ENCODE measurements at regions not wholly inside any gene's neighbourhood (a gene's known extent, or its start where the extent isn't known, plus 50 kb on each side); places are given as distances from the start of the nearest gene placed in this dataset.

- TF ChIP-seq SNAI2 (CRISPR knock-in tag; IDR thresholded peaks at IDR 0.05) (no peak), ZNF565 (CRISPR knock-in tag; conservative IDR thresholded peaks at IDR 0.05; ENCODE audit: low read depth) (no peak), TOX (CRISPR knock-in tag; IDR thresholded peaks at IDR 0.05; ENCODE audit: borderline replicate concordance) (no peak), RARB (CRISPR knock-in tag; IDR thresholded peaks at IDR 0.05) (no peak), ARNTL (CRISPR knock-in tag; IDR thresholded peaks at IDR 0.05; ENCODE audit: borderline replicate concordance, low read depth) (no peak), ZNF8 (CRISPR knock-in tag; IDR thresholded peaks at IDR 0.05) (no peak), CSDC2 (CRISPR knock-in tag; IDR thresholded peaks at IDR 0.05) (no peak), ISL1 (CRISPR knock-in tag; IDR thresholded peaks at IDR 0.05) (no peak), ZNF70 (CRISPR knock-in tag; IDR thresholded peaks at IDR 0.05) (no peak)
- TF ChIP-seq, protein P1, sequence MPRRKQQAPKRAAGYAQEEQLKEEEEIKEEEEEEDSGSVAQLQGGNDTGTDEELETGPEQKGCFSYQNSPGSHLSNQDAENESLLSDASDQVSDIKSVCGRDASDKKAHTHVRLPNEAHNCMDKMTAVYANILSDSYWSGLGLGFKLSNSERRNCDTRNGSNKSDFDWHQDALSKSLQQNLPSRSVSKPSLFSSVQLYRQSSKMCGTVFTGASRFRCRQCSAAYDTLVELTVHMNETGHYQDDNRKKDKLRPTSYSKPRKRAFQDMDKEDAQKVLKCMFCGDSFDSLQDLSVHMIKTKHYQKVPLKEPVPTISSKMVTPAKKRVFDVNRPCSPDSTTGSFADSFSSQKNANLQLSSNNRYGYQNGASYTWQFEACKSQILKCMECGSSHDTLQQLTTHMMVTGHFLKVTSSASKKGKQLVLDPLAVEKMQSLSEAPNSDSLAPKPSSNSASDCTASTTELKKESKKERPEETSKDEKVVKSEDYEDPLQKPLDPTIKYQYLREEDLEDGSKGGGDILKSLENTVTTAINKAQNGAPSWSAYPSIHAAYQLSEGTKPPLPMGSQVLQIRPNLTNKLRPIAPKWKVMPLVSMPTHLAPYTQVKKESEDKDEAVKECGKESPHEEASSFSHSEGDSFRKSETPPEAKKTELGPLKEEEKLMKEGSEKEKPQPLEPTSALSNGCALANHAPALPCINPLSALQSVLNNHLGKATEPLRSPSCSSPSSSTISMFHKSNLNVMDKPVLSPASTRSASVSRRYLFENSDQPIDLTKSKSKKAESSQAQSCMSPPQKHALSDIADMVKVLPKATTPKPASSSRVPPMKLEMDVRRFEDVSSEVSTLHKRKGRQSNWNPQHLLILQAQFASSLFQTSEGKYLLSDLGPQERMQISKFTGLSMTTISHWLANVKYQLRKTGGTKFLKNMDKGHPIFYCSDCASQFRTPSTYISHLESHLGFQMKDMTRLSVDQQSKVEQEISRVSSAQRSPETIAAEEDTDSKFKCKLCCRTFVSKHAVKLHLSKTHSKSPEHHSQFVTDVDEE (CRISPR knock-in tag; IDR thresholded peaks at IDR 0.05) = no peak
- ATAC-seq = no peak
These were observed 254.2 kb upstream of the GRIA1 start for GRCh38 chr5:153236319-153236718.

GRCh38 chr5:153237671-153238332, 252.7 kb upstream of the GRIA1 start:
- no peak for ATAC-seq
- TF ChIP-seq RARB (CRISPR knock-in tag; IDR thresholded peaks at IDR 0.05) (no peak), ISL1 (CRISPR knock-in tag; IDR thresholded peaks at IDR 0.05) (no peak), ZC3H10 (CRISPR knock-in tag; IDR thresholded peaks at IDR 0.05) (no peak), ZNF8 (CRISPR knock-in tag; IDR thresholded peaks at IDR 0.05) (no peak), GLIS3 (CRISPR knock-in tag; IDR thresholded peaks at IDR 0.05) (no peak), TOX (CRISPR knock-in tag; IDR thresholded peaks at IDR 0.05; ENCODE audit: borderline replicate concordance) (no peak), ZNF70 (CRISPR knock-in tag; IDR thresholded peaks at IDR 0.05) (no peak), ZNF565 (CRISPR knock-in tag; conservative IDR thresholded peaks at IDR 0.05; ENCODE audit: low read depth) (no peak), ZFP30 (CRISPR knock-in tag; IDR thresholded peaks at IDR 0.05) (no peak), BACH2 (CRISPR knock-in tag; IDR thresholded peaks at IDR 0.05; ENCODE audit: borderline replicate concordance) (no peak), ARNTL (CRISPR knock-in tag; IDR thresholded peaks at IDR 0.05; ENCODE audit: borderline replicate concordance, low read depth) (no peak), CSDC2 (CRISPR knock-in tag; IDR thresholded peaks at IDR 0.05) (no peak), POU6F1 (CRISPR knock-in tag; IDR thresholded peaks at IDR 0.05; ENCODE audit: borderline replicate concordance, low read depth) (no peak)
- TF ChIP-seq, protein P1 (CRISPR knock-in tag; IDR thresholded peaks at IDR 0.05) = no peak
- TF ChIP-seq, protein P2, sequence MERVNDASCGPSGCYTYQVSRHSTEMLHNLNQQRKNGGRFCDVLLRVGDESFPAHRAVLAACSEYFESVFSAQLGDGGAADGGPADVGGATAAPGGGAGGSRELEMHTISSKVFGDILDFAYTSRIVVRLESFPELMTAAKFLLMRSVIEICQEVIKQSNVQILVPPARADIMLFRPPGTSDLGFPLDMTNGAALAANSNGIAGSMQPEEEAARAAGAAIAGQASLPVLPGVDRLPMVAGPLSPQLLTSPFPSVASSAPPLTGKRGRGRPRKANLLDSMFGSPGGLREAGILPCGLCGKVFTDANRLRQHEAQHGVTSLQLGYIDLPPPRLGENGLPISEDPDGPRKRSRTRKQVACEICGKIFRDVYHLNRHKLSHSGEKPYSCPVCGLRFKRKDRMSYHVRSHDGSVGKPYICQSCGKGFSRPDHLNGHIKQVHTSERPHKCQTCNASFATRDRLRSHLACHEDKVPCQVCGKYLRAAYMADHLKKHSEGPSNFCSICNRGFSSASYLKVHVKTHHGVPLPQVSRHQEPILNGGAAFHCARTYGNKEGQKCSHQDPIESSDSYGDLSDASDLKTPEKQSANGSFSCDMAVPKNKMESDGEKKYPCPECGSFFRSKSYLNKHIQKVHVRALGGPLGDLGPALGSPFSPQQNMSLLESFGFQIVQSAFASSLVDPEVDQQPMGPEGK (CRISPR knock-in tag; IDR thresholded peaks at IDR 0.05; ENCODE audit: borderline replicate concordance) = no peak

DNA sequence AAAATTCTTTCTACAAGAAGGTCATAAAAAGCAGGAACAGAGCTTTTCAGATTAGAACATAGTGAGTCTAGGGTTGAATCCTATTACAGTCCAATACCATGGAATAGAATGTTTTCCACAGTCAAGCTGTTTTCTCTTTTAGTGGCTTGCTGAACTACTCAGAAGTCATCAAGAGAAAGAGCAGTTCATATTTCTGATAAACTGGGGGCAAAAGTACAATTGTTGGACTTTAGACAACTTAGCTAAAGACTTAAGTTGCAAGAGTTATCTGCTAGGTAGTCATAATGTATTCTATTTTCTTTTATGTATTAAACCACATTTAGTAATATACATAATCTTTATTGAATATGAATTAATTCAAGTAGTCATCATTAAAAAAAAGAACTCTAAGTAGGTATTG, 233.1 kb upstream of the GRIA1 start:
- ATAC-seq = no peak
- TF ChIP-seq ZNF70 (CRISPR knock-in tag; IDR thresholded peaks at IDR 0.05) (no peak), TCF4 (CRISPR knock-in tag; IDR thresholded peaks at IDR 0.05; ENCODE audit: borderline replicate concordance) (no peak), GLIS3 (CRISPR knock-in tag; IDR thresholded peaks at IDR 0.05) (no peak), ARNTL (CRISPR knock-in tag; IDR thresholded peaks at IDR 0.05; ENCODE audit: borderline replicate concordance, low read depth) (no peak), OSR1 (CRISPR knock-in tag; IDR thresholded peaks at IDR 0.05) (no peak), ZFP30 (CRISPR knock-in tag; IDR thresholded peaks at IDR 0.05) (no peak), ESRRG (CRISPR knock-in tag; IDR thresholded peaks at IDR 0.05) (no peak), PPARA (CRISPR knock-in tag; IDR thresholded peaks at IDR 0.05; ENCODE audit: borderline replicate concordance) (no peak)
- TF ChIP-seq, protein P1 (CRISPR knock-in tag; IDR thresholded peaks at IDR 0.05) = no peak
